GM21786 (cell line): ENCODE measurements at regions not wholly inside any gene's neighbourhood (a gene's known extent, or its start where the extent isn't known, plus 50 kb on each side); places are given as distances from the start of the nearest gene placed in this dataset.
"Not testable (repeated sequence)": the region's sequence is repeated elsewhere in the genome, so short reads cannot be mapped to it uniquely, and the experiment has no call there.

Experiments used
- ATAC-seq: cut with Tn5 transposase; IDR thresholded peaks from one replicate; pipeline ENCODE4 v1.9.1; 2021; ENCODE audit not compliant: unreplicated experiment

- no peak for ATAC-seq
Measured at GRCh38 chr7:98727146-98727709, 110.1 kb downstream of the NPTX2 start.

GRCh38 chr7:98728555-98728954 lies 111.5 kb downstream of the NPTX2 start:
- no peak for ATAC-seq

- ATAC-seq, result no peak
Measured at GRCh38 chr7:98729121-98729520, 112.0 kb downstream of the NPTX2 start.

- ATAC-seq, result no peak
Measured at GRCh38 chr7:98730326-98730725, 113.2 kb downstream of the NPTX2 start.

- no peak for ATAC-seq
Measured at GRCh38 chr7:98731651-98732050, 114.6 kb downstream of the NPTX2 start.

- no peak for ATAC-seq
Measured at GRCh38 chr7:98733036-98733435, 116.0 kb downstream of the NPTX2 start.

- no peak for ATAC-seq
Measured at GRCh38 chr7:98735801-98736200, 118.7 kb downstream of the NPTX2 start.

- ATAC-seq, result not testable (repeated sequence)
Measured at GRCh38 chr7:98736461-98736860, 119.4 kb downstream of the NPTX2 start.

- no peak for ATAC-seq
Measured at GRCh38 chr7:98737176-98737575, 120.1 kb downstream of the NPTX2 start.

- no peak for ATAC-seq
Measured at GRCh38 chr7:98740643-98741042, 123.6 kb downstream of the NPTX2 start.

GRCh38 chr7:98745722-98746318 lies 124.0 kb downstream of the TMEM130 start:
- ATAC-seq, result no peak

GRCh38 chr7:98748090-98748489 lies 121.7 kb downstream of the TMEM130 start:
- ATAC-seq, result no peak

- no peak for ATAC-seq
Measured at GRCh38 chr7:98753176-98753575, 116.6 kb downstream of the TMEM130 start.

- no peak for ATAC-seq
Measured at GRCh38 chr7:98753989-98754479, 115.8 kb downstream of the TMEM130 start.

- no peak for ATAC-seq
Measured at GRCh38 chr7:98755138-98755898, 114.5 kb downstream of the TMEM130 start.

GRCh38 chr7:98758157-98758556 lies 111.7 kb downstream of the TMEM130 start:
- no peak for ATAC-seq

GRCh38 chr7:98760201-98760651 lies 109.6 kb downstream of the TMEM130 start:
- ATAC-seq, result no peak

- no peak for ATAC-seq
Measured at GRCh38 chr7:98761225-98761624, 108.6 kb downstream of the TMEM130 start.

- no peak for ATAC-seq
Measured at GRCh38 chr7:98762620-98763019, 107.2 kb downstream of the TMEM130 start.

GRCh38 chr7:98763441-98763840 lies 106.4 kb downstream of the TMEM130 start:
- ATAC-seq, result no peak

GRCh38 chr7:98764946-98765345 lies 104.9 kb downstream of the TMEM130 start:
- ATAC-seq, result no peak

GRCh38 chr7:98770085-98770484 lies 99.7 kb downstream of the TMEM130 start:
- ATAC-seq, result not testable (repeated sequence)
